GM18870 (cell line): ENCODE measurements at regions not wholly inside any gene's neighbourhood (a gene's known extent, or its start where the extent isn't known, plus 50 kb on each side); places are given as distances from the start of the nearest gene placed in this dataset.

Experiments
- ATAC-seq: cut with Tn5 transposase; IDR thresholded peaks from one replicate; pipeline ENCODE4 v1.9.1; 2021; ENCODE audit warnings: moderate library complexity; ENCODE audit not compliant: unreplicated experiment

- ATAC-seq, result no peak
Observed at GRCh38 chr18:45464619-45465018, 150.7 kb upstream of the SLC14A2 start.

GRCh38 chr18:45467293-45467692, 148.0 kb upstream of the SLC14A2 start:
- ATAC-seq, result no peak

GRCh38 chr18:45467945-45468344, 147.3 kb upstream of the SLC14A2 start:
- ATAC-seq, result no peak

- no peak for ATAC-seq
Observed at GRCh38 chr18:45478889-45479288, 136.4 kb upstream of the SLC14A2 start.

- no peak for ATAC-seq
Observed at GRCh38 chr18:45480219-45481015, 134.9 kb upstream of the SLC14A2 start.

GRCh38 chr18:45481821-45482220, 133.5 kb upstream of the SLC14A2 start:
- ATAC-seq, result no peak

GRCh38 chr18:45482286-45482685, 133.0 kb upstream of the SLC14A2 start:
- ATAC-seq, result no peak

- no peak for ATAC-seq
Observed at GRCh38 chr18:45487581-45487980, 127.7 kb upstream of the SLC14A2 start.

GRCh38 chr18:45488645-45489044, 126.6 kb upstream of the SLC14A2 start:
- no peak for ATAC-seq

GRCh38 chr18:45493830-45494229, 121.4 kb upstream of the SLC14A2 start:
- ATAC-seq, result no peak

GRCh38 chr18:45494811-45495210, 120.5 kb upstream of the SLC14A2 start:
- no peak for ATAC-seq

GRCh38 chr18:45496741-45497140, 118.5 kb upstream of the SLC14A2 start:
- no peak for ATAC-seq

GRCh38 chr18:45497595-45498286, 117.5 kb upstream of the SLC14A2 start:
- no peak for ATAC-seq

- no peak for ATAC-seq
Observed at GRCh38 chr18:45498287-45498658, 117.0 kb upstream of the SLC14A2 start.

- ATAC-seq, result no peak
Observed at GRCh38 chr18:45503990-45504389, 111.3 kb upstream of the SLC14A2 start.

GRCh38 chr18:45505497-45506206, 109.6 kb upstream of the SLC14A2 start:
- no peak for ATAC-seq

GRCh38 chr18:45506951-45507350, 108.3 kb upstream of the SLC14A2 start:
- no peak for ATAC-seq

GRCh38 chr18:45509535-45509934, 105.7 kb upstream of the SLC14A2 start:
- ATAC-seq, result no peak

GRCh38 chr18:45510656-45511055, 104.6 kb upstream of the SLC14A2 start:
- ATAC-seq, result no peak

GRCh38 chr18:45512363-45512953, 102.8 kb upstream of the SLC14A2 start:
- ATAC-seq, result no peak

GRCh38 chr18:45517181-45517741, 98.0 kb upstream of the SLC14A2 start:
- no peak for ATAC-seq
